ENCODE measurements at regions not wholly inside any gene's neighbourhood (a gene's known extent, or its start where the extent isn't known, plus 50 kb on each side); places are given as distances from the start of the nearest gene placed in this dataset.

DNA sequence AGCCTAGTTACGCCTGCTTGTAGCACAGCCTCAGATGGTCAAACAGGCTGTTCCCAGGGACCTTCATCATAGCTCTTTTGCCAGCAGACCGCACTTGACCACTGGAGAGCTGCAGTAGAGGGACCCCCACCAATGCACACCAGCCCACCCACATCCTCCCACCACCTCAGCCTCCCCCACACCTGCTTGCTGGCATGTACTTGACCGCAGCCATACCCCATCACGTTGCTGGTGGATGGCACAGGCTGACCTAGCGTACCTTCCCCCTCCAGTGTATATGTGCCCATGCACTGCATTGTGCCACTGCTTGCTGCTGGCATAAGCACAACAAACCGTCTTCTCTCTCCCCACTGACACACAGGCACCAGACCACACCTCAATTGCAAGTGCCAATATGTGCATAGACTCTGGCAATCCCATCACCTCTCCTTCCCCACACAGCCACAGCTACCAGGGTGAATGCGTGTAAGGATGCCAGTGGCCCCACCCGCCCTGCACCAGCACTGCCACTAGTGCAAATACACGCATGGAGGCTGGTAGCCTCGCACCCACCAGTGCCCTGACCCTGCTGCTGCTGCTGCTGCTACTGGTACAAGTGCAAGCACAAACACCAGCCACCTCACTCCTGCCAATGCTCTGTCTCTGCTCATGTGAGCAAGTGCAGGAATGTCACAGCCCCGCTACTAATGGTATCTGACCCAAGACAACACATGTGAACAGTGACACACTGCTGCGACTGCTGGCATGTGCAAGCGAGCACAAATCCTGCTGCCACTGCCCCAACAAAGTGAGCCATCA, 1377.6 kb downstream of the CDH11 start:
- intact Hi-C loops (cut with micrococcal nuclease) = no loop called here
- no peak overlapping the region for H3K4me3 Mint-ChIP-seq
- peaks cover 12% of the 10 kb centered on the region for H3K9me3 Mint-ChIP-seq
- no peaks in the 10 kb centered on the region for H3K27me3 Mint-ChIP-seq (ENCODE audit: insufficient read depth)
- H3K36me3 Mint-ChIP-seq (ENCODE audit: low read depth) = no peaks in the 10 kb centered on the region
- no peak overlapping the region for H3K27ac Mint-ChIP-seq
- no peaks in the 10 kb centered on the region for H3K4me1 Mint-ChIP-seq (ENCODE audit: low read depth)
- no peak for DNase-seq (ENCODE audit: low spot score)

DNA sequence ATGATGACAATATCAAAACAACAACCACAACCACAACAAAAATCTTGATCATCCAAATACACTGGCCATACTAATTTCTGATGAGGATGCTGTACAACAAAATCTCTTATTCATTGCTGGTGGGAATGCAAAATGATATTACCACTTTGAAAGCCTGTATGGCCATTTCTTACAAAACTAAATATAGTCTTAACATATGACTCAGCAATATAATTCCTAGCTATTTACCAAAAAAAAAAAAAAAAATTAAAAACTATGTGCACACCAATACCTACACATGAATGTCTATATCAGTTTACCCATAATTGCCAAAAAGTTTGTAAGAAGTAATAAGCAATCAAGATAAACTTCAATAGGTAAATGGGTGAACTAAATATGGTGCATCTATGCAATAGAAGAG, 1379.7 kb downstream of the CDH11 start:
- H3K4me1 Mint-ChIP-seq (ENCODE audit: low read depth) = no peaks in the 10 kb centered on the region
- no peak overlapping the region for H3K27ac Mint-ChIP-seq
- intact Hi-C loops (cut with micrococcal nuclease) = no loop called here
- H3K4me3 Mint-ChIP-seq = no peak overlapping the region
- DNase-seq (ENCODE audit: low spot score) = no peak
- no peaks in the 10 kb centered on the region for H3K36me3 Mint-ChIP-seq (ENCODE audit: low read depth)
- H3K9me3 Mint-ChIP-seq = peaks cover 16% of the 10 kb centered on the region
- no peaks in the 10 kb centered on the region for H3K27me3 Mint-ChIP-seq (ENCODE audit: insufficient read depth)

DNA sequence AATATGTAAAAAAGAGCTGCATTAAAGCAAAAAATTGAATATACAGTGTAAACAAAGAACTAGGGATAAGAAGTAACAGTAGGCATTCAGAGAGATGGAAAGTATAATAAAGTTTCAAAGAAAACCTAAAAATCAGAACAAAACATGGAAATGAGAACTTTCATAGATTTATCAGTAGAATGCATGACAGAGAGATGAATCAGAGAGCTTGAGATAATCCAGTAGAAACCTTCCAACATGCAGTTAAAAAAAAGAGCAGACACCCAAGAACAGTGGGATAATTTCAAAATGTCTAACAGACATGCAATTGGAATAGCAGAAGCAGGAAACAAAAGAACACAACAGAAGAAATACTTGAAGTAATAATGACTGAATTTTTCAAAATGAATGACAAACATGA, 1384.2 kb downstream of the CDH11 start:
- H3K27me3 Mint-ChIP-seq (ENCODE audit: insufficient read depth) = no peaks in the 10 kb centered on the region
- intact Hi-C loops (cut with micrococcal nuclease) = no loop called here

DNA sequence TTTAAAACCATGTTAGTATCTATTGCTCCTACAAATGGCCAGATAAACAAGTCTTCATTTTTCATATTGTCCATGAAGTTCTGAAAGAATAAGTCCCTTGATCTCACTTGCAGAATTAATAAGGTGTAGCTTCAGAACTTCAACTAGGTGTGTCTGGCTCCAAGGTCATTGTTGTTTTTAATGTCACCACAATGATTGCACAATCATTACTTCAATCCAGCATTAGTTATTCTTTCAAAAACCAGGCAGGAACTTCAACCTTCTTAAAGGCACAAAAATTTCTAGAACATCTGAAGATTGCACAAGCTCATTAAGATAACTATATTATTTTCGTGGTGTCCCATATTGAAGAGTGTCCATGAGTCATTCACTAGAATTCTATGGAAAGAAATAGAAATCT, 1386.4 kb downstream of the CDH11 start:
- Mint-ChIP-seq H3K4me3 (no peak overlapping the region), H3K4me1 (ENCODE audit: low read depth) (no peaks in the 10 kb centered on the region), H3K36me3 (ENCODE audit: low read depth) (no peaks in the 10 kb centered on the region), H3K9me3 (peaks cover 30% of the 10 kb centered on the region), H3K27ac (no peak overlapping the region), H3K27me3 (ENCODE audit: insufficient read depth) (no peaks in the 10 kb centered on the region)
- intact Hi-C loops (cut with micrococcal nuclease) = no loop called here
- DNase-seq (ENCODE audit: low spot score) = no peak

More for the DNA sequence above, 1384.2 kb downstream of the CDH11 start:
- Mint-ChIP-seq H3K4me1 (ENCODE audit: low read depth) (no peaks in the 10 kb centered on the region), H3K36me3 (ENCODE audit: low read depth) (no peaks in the 10 kb centered on the region), H3K9me3 (peaks cover 26% of the 10 kb centered on the region), H3K27ac (no peak overlapping the region), H3K4me3 (no peak overlapping the region)
- DNase-seq (ENCODE audit: low spot score) = no peak

DNA sequence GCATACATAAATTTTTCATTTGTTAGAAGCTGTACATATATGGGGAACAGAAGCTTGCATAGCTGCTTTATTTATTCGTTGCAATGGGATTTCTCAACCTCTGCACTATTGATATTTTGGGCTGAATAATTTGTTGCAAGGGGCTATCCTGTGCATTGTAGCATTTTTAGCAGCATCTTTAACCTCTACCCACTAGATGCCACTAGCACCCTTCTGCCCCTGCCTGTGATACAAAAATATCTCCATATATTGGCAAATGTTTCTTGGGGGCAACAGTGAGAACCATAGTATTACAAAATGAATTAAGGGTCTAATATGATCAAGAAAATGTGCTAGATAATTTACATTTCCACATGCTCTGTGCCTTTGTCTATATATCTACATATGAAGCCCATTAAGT, 1401.0 kb downstream of the CDH11 start:
- DNase-seq (ENCODE audit: low spot score) = no peak
- no peaks in the 10 kb centered on the region for H3K36me3 Mint-ChIP-seq (ENCODE audit: low read depth)
- intact Hi-C loops (cut with micrococcal nuclease) = no loop called here
- H3K4me1 Mint-ChIP-seq (ENCODE audit: low read depth) = no peaks in the 10 kb centered on the region
- no peak overlapping the region for H3K27ac Mint-ChIP-seq
- no peaks in the 10 kb centered on the region for H3K27me3 Mint-ChIP-seq (ENCODE audit: insufficient read depth)
- peaks cover 19% of the 10 kb centered on the region for H3K9me3 Mint-ChIP-seq
- H3K4me3 Mint-ChIP-seq = no peak overlapping the region

DNA sequence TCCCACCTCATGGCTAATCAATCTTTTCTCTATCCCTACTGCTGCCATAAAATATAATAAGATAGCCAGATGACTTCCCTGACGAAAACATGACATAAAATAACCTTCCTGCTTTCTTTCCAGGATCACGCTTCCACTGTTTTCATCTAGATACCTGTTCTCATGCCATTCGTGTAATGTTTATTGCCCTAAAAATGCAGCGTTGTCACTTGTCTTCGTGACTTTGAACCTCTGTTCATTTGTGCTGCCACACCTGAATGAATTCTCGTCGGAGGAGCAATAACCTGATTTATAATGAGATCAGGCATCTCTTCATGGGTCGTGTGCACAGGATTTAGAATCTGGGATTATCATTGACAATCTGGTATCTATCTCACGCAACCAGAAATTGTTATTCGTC, 1401.9 kb downstream of the CDH11 start:
- H3K27me3 Mint-ChIP-seq (ENCODE audit: insufficient read depth) = no peaks in the 10 kb centered on the region
- intact Hi-C loops (cut with micrococcal nuclease) = no loop called here
- H3K4me3 Mint-ChIP-seq = no peak overlapping the region
- H3K4me1 Mint-ChIP-seq (ENCODE audit: low read depth) = no peaks in the 10 kb centered on the region
- H3K9me3 Mint-ChIP-seq = peaks cover 24% of the 10 kb centered on the region
- no peak for DNase-seq (ENCODE audit: low spot score)
- no peak overlapping the region for H3K27ac Mint-ChIP-seq
- no peaks in the 10 kb centered on the region for H3K36me3 Mint-ChIP-seq (ENCODE audit: low read depth)

DNA sequence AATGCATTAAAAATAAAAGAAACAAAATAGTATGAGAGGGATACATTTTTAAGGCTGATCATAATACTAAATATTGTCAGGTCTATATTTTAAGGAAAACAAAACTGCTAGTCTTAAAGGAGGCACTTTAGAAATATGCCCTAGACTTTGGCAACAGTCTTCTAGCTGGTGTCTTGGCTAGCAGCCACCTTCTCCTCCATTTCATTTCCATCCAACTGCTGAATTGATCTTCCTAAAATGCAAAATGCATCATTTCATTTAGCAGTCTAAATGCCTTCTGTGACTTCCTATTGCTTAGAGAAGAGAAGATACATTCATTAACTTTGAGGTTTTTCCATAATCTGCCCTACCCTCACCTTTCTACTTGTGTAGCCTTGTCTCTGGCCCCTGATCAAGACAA, 1404.1 kb downstream of the CDH11 start:
- no peak for DNase-seq (ENCODE audit: low spot score)
- H3K27me3 Mint-ChIP-seq (ENCODE audit: insufficient read depth) = no peaks in the 10 kb centered on the region
- H3K4me3 Mint-ChIP-seq = no peak overlapping the region
- no peaks in the 10 kb centered on the region for H3K36me3 Mint-ChIP-seq (ENCODE audit: low read depth)
- peaks cover 21% of the 10 kb centered on the region for H3K9me3 Mint-ChIP-seq
- no peaks in the 10 kb centered on the region for H3K4me1 Mint-ChIP-seq (ENCODE audit: low read depth)
- H3K27ac Mint-ChIP-seq = no peak overlapping the region
- intact Hi-C loops (cut with micrococcal nuclease) = no loop called here

DNA sequence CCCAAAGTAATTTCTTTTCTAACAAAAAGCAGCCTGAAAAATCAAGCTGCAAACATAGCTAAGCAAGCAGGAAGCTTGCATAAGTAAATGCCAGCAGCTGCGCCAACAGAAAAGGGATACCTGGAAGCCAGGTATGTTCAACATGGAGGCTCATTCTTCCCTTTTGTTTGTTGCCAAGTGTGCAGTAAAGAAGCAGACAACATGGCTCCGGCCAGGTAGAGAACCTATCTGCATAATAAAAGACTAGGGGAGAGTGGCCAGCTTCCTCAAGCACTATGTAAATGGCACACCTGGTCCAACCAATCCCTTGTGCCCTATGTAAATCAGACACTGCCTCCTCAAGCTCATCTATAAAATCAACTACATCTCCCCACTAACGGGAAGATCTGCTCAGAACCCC, 1407.0 kb downstream of the CDH11 start:
- H3K4me3 Mint-ChIP-seq = no peak overlapping the region
- no peak overlapping the region for H3K27ac Mint-ChIP-seq
- H3K4me1 Mint-ChIP-seq (ENCODE audit: low read depth) = no peaks in the 10 kb centered on the region
- H3K9me3 Mint-ChIP-seq = peaks cover 14% of the 10 kb centered on the region
- intact Hi-C loops (cut with micrococcal nuclease) = no loop called here
- H3K27me3 Mint-ChIP-seq (ENCODE audit: insufficient read depth) = no peaks in the 10 kb centered on the region
- no peak for DNase-seq (ENCODE audit: low spot score)
- H3K36me3 Mint-ChIP-seq (ENCODE audit: low read depth) = no peaks in the 10 kb centered on the region

DNA sequence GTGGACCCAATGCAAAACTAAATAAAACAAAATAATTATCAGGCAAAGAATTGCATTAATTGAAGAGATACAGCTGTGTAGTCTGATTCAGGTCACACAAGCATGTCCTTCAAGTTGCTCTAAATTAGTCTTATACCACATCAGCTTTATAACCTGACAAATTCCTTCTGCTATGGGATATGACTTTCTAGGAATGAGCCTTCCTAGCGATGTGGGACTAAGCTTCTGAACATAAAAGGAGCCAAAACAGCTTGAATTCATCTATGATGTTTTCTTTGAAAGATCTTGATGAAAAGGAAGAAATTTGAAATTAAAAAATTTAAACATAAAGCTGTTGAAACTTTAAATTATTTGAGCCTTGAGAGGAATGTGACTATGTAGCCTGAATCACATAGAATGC, 1409.1 kb downstream of the CDH11 start:
- H3K27ac Mint-ChIP-seq = no peak overlapping the region

DNA sequence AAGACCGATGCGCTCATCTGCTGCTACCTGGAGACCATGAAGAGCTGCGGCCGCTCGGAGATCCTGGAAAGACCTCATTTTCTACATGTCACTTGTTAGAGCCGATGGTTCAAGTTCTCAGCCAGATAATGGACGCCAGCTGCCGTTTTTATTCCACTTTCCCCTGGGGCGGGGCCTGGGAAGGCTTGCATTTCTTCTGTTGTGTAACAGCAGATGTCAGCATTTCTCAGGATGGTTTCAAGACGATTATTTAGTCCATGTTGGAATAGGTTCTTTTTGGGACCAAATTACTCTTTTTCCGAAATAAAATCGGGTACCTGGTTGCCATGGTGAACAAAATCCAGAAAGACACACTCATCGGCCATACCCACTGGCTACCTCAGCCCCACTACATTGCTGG, 1418.3 kb downstream of the CDH11 start:
- Mint-ChIP-seq H3K9me3 (peaks cover 38% of the 10 kb centered on the region), H3K27ac (no peak overlapping the region), H3K36me3 (ENCODE audit: low read depth) (no peaks in the 10 kb centered on the region), H3K4me1 (ENCODE audit: low read depth) (no peaks in the 10 kb centered on the region), H3K27me3 (ENCODE audit: insufficient read depth) (no peaks in the 10 kb centered on the region), H3K4me3 (no peak overlapping the region)
- DNase-seq (ENCODE audit: low spot score) = no peak
- intact Hi-C loops (cut with micrococcal nuclease) = no loop called here

More for the DNA sequence above, 1409.1 kb downstream of the CDH11 start:
- no peaks in the 10 kb centered on the region for H3K27me3 Mint-ChIP-seq (ENCODE audit: insufficient read depth)
- H3K36me3 Mint-ChIP-seq (ENCODE audit: low read depth) = no peaks in the 10 kb centered on the region
- DNase-seq (ENCODE audit: low spot score) = no peak
- H3K9me3 Mint-ChIP-seq = peaks cover 14% of the 10 kb centered on the region
- intact Hi-C loops (cut with micrococcal nuclease) = no loop called here
- no peak overlapping the region for H3K4me3 Mint-ChIP-seq
- no peaks in the 10 kb centered on the region for H3K4me1 Mint-ChIP-seq (ENCODE audit: low read depth)

DNA sequence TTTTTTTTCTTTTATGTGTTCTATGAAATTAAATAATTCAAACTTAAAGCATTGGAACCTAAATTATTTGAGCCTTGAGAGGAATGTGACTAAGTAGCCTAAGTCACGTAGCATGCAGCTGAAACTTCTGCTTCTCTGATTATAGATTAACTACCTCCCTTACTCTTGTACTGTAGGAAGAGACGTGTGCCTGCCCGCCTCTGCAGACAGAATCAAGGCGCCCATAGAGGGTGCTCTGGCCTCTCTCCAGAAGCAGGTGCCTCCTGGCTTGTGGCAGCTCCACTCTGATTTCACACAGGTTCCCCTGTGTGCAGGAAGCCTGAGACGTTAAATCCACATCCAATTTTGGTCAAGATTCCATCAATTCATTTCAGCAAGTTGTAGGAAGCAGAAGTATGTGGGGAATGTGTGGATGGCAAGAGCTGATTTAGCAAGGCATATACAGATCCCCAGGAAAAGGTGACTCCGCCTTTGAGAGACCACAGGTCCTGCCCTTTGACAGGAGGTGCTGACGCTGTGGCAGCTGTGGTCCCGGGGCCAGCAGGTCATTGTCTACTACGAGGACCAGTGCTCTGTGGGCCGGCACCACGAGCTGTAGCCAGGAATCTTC, 1418.8 kb downstream of the CDH11 start:
- no peaks in the 10 kb centered on the region for H3K36me3 Mint-ChIP-seq (ENCODE audit: low read depth)
- no peaks in the 10 kb centered on the region for H3K4me1 Mint-ChIP-seq (ENCODE audit: low read depth)
- H3K27me3 Mint-ChIP-seq (ENCODE audit: insufficient read depth) = no peaks in the 10 kb centered on the region
- H3K27ac Mint-ChIP-seq = no peak overlapping the region
- intact Hi-C loops (cut with micrococcal nuclease) = no loop called here
- DNase-seq (ENCODE audit: low spot score) = no peak
- peaks cover 38% of the 10 kb centered on the region for H3K9me3 Mint-ChIP-seq
- H3K4me3 Mint-ChIP-seq = no peak overlapping the region

DNA sequence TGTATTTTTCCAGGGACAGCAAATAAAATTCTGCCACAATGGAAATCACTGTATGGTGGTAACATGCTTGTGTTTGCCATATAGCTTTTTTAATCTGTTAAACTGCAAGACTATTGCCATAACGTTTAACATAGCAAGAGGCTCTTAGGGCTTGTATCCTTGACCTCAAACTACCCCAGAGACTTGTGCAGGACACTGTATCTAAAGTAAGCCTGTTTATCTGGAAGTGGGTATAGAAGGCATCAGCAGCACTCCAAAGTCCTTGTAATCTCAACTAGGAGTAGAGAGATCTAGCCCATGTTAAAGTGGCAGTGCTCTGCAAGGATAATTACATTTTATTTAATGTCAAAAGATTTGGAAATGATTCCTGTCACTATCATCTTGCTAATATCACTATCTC, 1424.1 kb downstream of the CDH11 start:
- no peaks in the 10 kb centered on the region for H3K27me3 Mint-ChIP-seq (ENCODE audit: insufficient read depth)
- no peaks in the 10 kb centered on the region for H3K36me3 Mint-ChIP-seq (ENCODE audit: low read depth)
- intact Hi-C loops (cut with micrococcal nuclease) = no loop called here
- no peaks in the 10 kb centered on the region for H3K4me1 Mint-ChIP-seq (ENCODE audit: low read depth)
- no peak for DNase-seq (ENCODE audit: low spot score)
- H3K4me3 Mint-ChIP-seq = no peak overlapping the region
- no peak overlapping the region for H3K27ac Mint-ChIP-seq
- H3K9me3 Mint-ChIP-seq = peaks cover 46% of the 10 kb centered on the region

DNA sequence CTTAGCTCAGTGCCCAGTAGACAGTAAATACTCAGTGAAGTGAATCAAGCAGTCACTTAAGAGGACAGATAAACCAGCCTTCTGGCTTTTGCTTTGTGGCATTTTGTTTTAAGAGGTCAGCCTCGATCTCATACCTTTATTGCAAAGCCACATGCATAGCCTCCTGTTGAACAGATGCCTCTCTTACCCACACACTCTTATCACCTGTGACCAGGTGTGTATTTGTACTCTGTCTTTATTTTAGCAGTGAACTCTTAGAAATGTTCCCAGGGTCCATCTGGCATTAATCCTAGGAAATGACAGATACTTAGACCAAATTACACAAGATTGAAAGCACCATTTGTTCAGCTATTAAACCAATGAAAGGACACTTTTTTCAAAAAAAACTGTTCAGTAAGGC, 1426.5 kb downstream of the CDH11 start:
- no peaks in the 10 kb centered on the region for H3K4me1 Mint-ChIP-seq (ENCODE audit: low read depth)
- peaks cover 37% of the 10 kb centered on the region for H3K9me3 Mint-ChIP-seq
- H3K27ac Mint-ChIP-seq = no peak overlapping the region
- intact Hi-C loops (cut with micrococcal nuclease) = no loop called here
- DNase-seq (ENCODE audit: low spot score) = no peak
- H3K36me3 Mint-ChIP-seq (ENCODE audit: low read depth) = no peaks in the 10 kb centered on the region
- no peak overlapping the region for H3K4me3 Mint-ChIP-seq
- H3K27me3 Mint-ChIP-seq (ENCODE audit: insufficient read depth) = no peaks in the 10 kb centered on the region
